SK-N-SH treated with all-trans-retinoic acid at 6 μM for 48 hours (cell line): ENCODE measurements at regions not wholly inside any gene's neighbourhood (a gene's known extent, or its start where the extent isn't known, plus 50 kb on each side); places are given as distances from the start of the nearest gene placed in this dataset.
"Not testable (repeated sequence)": the region's sequence is repeated elsewhere in the genome, so short reads cannot be mapped to it uniquely, and the experiment has no call there.

ENCODE experiments used
- ARNTL ChIP-seq: fragments of 450-650 bp; formaldehyde crosslinking; IDR thresholded peaks from 2 replicates; pipeline ENCODE4 v1.5.0; 2020; ENCODE audit warnings: low read depth, mild to moderate bottlenecking, moderate library complexity, borderline replicate concordance
- BACH2 ChIP-seq: fragments of 250-450 bp; sonication (Bioruptor Pico); IDR thresholded peaks from 2 replicates; pipeline ENCODE4 v1.9.0; 2021; ENCODE audit warnings: mild to moderate bottlenecking, borderline replicate concordance
- GLIS3 ChIP-seq: fragments of 250-450 bp; sonication (Bioruptor Pico); IDR thresholded peaks from 2 replicates; pipeline ENCODE4 v1.5.0; 2020; ENCODE audit warnings: mild to moderate bottlenecking, moderate library complexity
- RARB ChIP-seq: fragments of 250-450 bp; sonication (Bioruptor Pico); IDR thresholded peaks from 2 replicates; pipeline ENCODE4 v1.8.0; 2021; ENCODE audit warnings: mild to moderate bottlenecking, moderate library complexity
- TF ChIP-seq, protein P1 (sequence below): fragments of 250-450 bp; sonication (Bioruptor Pico); IDR thresholded peaks from 2 replicates; pipeline ENCODE4 v1.5.0; 2020; ENCODE audit warnings: mild to moderate bottlenecking, moderate library complexity
- TF ChIP-seq, protein P2 (sequence below): fragments of 250-450 bp; sonication (Bioruptor Pico); IDR thresholded peaks from 2 replicates; pipeline ENCODE4 v1.8.0; 2020; ENCODE audit warnings: mild to moderate bottlenecking, moderate library complexity, borderline replicate concordance
- TF ChIP-seq, protein P3 (sequence below): fragments of 250-450 bp; sonication (Bioruptor Pico); IDR thresholded peaks from 2 replicates; pipeline ENCODE4 v1.5.1; 2021; ENCODE audit warnings: mild to moderate bottlenecking, moderate library complexity

DNA sequence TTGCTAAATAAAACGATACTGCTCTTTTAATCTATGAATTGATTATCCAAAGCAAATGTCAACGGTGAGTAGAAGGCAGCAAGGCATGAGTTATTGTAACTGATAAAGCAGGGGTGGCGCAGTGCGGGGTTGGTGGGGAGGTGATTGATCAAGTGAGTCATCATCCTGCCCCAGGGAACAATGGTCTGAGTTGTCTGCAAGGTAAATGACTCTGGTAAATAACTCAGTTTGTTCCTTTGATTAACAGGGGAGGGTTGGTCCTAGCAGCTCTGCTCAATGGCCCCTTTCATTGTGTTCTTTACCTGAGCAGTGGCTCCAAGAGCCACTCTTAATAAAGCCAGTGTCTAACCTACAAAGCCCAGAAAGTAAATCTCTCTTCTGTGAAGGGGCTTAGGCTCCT lies 91.8 kb downstream of the QRSL1 start:
- TF ChIP-seq, protein P1, sequence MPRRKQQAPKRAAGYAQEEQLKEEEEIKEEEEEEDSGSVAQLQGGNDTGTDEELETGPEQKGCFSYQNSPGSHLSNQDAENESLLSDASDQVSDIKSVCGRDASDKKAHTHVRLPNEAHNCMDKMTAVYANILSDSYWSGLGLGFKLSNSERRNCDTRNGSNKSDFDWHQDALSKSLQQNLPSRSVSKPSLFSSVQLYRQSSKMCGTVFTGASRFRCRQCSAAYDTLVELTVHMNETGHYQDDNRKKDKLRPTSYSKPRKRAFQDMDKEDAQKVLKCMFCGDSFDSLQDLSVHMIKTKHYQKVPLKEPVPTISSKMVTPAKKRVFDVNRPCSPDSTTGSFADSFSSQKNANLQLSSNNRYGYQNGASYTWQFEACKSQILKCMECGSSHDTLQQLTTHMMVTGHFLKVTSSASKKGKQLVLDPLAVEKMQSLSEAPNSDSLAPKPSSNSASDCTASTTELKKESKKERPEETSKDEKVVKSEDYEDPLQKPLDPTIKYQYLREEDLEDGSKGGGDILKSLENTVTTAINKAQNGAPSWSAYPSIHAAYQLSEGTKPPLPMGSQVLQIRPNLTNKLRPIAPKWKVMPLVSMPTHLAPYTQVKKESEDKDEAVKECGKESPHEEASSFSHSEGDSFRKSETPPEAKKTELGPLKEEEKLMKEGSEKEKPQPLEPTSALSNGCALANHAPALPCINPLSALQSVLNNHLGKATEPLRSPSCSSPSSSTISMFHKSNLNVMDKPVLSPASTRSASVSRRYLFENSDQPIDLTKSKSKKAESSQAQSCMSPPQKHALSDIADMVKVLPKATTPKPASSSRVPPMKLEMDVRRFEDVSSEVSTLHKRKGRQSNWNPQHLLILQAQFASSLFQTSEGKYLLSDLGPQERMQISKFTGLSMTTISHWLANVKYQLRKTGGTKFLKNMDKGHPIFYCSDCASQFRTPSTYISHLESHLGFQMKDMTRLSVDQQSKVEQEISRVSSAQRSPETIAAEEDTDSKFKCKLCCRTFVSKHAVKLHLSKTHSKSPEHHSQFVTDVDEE (CRISPR knock-in tag), result not testable (repeated sequence)
- not testable (repeated sequence) for TF ChIP-seq GLIS3; ARNTL (CRISPR knock-in tag); RARB (CRISPR knock-in tag); BACH2 (CRISPR knock-in tag)
- TF ChIP-seq, protein P2, sequence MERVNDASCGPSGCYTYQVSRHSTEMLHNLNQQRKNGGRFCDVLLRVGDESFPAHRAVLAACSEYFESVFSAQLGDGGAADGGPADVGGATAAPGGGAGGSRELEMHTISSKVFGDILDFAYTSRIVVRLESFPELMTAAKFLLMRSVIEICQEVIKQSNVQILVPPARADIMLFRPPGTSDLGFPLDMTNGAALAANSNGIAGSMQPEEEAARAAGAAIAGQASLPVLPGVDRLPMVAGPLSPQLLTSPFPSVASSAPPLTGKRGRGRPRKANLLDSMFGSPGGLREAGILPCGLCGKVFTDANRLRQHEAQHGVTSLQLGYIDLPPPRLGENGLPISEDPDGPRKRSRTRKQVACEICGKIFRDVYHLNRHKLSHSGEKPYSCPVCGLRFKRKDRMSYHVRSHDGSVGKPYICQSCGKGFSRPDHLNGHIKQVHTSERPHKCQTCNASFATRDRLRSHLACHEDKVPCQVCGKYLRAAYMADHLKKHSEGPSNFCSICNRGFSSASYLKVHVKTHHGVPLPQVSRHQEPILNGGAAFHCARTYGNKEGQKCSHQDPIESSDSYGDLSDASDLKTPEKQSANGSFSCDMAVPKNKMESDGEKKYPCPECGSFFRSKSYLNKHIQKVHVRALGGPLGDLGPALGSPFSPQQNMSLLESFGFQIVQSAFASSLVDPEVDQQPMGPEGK, result not testable (repeated sequence)
- TF ChIP-seq, protein P3, sequence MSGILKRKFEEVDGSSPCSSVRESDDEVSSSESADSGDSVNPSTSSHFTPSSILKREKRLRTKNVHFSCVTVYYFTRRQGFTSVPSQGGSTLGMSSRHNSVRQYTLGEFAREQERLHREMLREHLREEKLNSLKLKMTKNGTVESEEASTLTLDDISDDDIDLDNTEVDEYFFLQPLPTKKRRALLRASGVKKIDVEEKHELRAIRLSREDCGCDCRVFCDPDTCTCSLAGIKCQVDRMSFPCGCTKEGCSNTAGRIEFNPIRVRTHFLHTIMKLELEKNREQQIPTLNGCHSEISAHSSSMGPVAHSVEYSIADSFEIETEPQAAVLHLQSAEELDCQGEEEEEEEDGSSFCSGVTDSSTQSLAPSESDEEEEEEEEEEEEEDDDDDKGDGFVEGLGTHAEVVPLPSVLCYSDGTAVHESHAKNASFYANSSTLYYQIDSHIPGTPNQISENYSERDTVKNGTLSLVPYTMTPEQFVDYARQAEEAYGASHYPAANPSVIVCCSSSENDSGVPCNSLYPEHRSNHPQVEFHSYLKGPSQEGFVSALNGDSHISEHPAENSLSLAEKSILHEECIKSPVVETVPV (CRISPR knock-in tag), result not testable (repeated sequence)
